ENCODE measurements at regions not wholly inside any gene's neighbourhood (a gene's known extent, or its start where the extent isn't known, plus 50 kb on each side); places are given as distances from the start of the nearest gene placed in this dataset.

DNA sequence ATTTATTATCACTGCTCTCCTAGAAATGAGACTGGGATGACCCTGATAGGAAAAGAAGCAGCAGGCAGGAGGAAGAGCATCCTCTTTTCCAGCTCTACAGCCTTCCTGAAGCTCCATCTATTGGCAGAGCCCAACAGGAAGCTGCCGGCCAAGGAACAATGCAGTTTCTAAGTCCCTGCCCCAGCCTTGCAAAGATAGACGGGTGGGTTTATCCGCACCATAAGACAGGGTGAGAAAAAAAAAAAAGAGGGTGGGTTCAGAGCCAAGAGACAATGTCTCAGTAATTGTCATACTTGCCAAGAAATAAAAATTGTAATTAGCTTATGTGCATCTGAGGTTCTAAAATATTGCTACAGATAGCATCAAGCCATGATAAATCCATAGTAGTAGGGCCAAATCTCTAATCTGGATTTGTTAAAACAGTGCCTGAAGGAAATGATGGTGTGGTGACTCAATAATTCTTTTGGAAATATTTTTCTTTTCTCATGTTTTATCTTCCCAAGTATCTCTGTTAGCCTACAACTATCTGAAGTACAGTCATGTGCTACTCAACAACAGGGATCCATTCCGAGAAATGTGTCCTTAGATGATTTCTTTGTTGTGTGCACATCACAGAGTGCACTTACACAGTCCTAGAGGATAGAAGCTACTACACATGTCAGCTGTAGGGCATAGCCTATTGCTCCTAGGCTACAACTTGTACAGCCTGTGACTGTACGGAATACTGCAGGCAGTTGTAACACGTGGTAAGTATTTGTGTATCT is 242.9 kb upstream of the CXCL12 start:
- POLR2A ChIA-PET, result no interaction called here
- H3K4me1 Mint-ChIP-seq, result peaks cover 7% of the 10 kb centered on the region
- DNase-seq (ENCODE audit: low spot score) (no peak), ATAC-seq (no peak)
- H3K27me3 Mint-ChIP-seq (ENCODE audit: low read depth), result no peaks in the 10 kb centered on the region
- H3K4me3 Mint-ChIP-seq, result no peak overlapping the region
- H3K36me3 Mint-ChIP-seq, result no peaks in the 10 kb centered on the region
- CTCF ChIA-PET, result no interaction called here
- peaks cover under 1% of the 10 kb centered on the region; the same call in 1 of the 2 replicates for H3K9me3 Mint-ChIP-seq
- TF ChIP-seq ATF1 (CRISPR knock-in tag; IDR thresholded peaks at IDR 0.05), result no peak
- TF ChIP-seq SMAD3 (CRISPR knock-in tag; IDR thresholded peaks at IDR 0.05; ENCODE audit: borderline replicate concordance), result no peak
- no peak for TF ChIP-seq CREB1 (CRISPR knock-in tag; IDR thresholded peaks at IDR 0.05)
- TF ChIP-seq RELA (CRISPR knock-in tag; IDR thresholded peaks at IDR 0.05; ENCODE audit: borderline replicate concordance), result no peak
- no peak for TF ChIP-seq OVOL2 (CRISPR knock-in tag; IDR thresholded peaks at IDR 0.05; ENCODE audit: borderline replicate concordance)
- TF ChIP-seq, protein P1, sequence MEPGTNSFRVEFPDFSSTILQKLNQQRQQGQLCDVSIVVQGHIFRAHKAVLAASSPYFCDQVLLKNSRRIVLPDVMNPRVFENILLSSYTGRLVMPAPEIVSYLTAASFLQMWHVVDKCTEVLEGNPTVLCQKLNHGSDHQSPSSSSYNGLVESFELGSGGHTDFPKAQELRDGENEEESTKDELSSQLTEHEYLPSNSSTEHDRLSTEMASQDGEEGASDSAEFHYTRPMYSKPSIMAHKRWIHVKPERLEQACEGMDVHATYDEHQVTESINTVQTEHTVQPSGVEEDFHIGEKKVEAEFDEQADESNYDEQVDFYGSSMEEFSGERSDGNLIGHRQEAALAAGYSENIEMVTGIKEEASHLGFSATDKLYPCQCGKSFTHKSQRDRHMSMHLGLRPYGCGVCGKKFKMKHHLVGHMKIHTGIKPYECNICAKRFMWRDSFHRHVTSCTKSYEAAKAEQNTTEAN (CRISPR knock-in tag; IDR thresholded peaks at IDR 0.05), result no peak
- TF ChIP-seq ZNF416 (CRISPR knock-in tag; IDR thresholded peaks at IDR 0.05), result no peak
- TF ChIP-seq, protein P2, sequence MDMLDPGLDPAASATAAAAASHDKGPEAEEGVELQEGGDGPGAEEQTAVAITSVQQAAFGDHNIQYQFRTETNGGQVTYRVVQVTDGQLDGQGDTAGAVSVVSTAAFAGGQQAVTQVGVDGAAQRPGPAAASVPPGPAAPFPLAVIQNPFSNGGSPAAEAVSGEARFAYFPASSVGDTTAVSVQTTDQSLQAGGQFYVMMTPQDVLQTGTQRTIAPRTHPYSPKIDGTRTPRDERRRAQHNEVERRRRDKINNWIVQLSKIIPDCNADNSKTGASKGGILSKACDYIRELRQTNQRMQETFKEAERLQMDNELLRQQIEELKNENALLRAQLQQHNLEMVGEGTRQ (CRISPR knock-in tag; IDR thresholded peaks at IDR 0.05), result no peak
- no peak for TF ChIP-seq ZNF671 (CRISPR knock-in tag; IDR thresholded peaks at IDR 0.05)
- TF ChIP-seq TEAD1 (CRISPR knock-in tag; IDR thresholded peaks at IDR 0.05), result no peak
- TF ChIP-seq, protein P3, sequence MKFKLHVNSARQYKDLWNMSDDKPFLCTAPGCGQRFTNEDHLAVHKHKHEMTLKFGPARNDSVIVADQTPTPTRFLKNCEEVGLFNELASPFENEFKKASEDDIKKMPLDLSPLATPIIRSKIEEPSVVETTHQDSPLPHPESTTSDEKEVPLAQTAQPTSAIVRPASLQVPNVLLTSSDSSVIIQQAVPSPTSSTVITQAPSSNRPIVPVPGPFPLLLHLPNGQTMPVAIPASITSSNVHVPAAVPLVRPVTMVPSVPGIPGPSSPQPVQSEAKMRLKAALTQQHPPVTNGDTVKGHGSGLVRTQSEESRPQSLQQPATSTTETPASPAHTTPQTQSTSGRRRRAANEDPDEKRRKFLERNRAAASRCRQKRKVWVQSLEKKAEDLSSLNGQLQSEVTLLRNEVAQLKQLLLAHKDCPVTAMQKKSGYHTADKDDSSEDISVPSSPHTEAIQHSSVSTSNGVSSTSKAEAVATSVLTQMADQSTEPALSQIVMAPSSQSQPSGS (CRISPR knock-in tag; IDR thresholded peaks at IDR 0.05; ENCODE audit: borderline replicate concordance, low read depth), result no peak
- no peak for TF ChIP-seq CREM (CRISPR knock-in tag; IDR thresholded peaks at IDR 0.05)
- TF ChIP-seq GABPB1 (CRISPR knock-in tag; IDR thresholded peaks at IDR 0.05), result no peak
- TF ChIP-seq CBFB (CRISPR knock-in tag; IDR thresholded peaks at IDR 0.05; ENCODE audit: low read depth), result no peak
- TF ChIP-seq, protein P4, sequence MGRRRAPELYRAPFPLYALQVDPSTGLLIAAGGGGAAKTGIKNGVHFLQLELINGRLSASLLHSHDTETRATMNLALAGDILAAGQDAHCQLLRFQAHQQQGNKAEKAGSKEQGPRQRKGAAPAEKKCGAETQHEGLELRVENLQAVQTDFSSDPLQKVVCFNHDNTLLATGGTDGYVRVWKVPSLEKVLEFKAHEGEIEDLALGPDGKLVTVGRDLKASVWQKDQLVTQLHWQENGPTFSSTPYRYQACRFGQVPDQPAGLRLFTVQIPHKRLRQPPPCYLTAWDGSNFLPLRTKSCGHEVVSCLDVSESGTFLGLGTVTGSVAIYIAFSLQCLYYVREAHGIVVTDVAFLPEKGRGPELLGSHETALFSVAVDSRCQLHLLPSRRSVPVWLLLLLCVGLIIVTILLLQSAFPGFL (CRISPR knock-in tag; IDR thresholded peaks at IDR 0.05; ENCODE audit: borderline replicate concordance), result no peak
- no peak for TF ChIP-seq ZNF219 (CRISPR knock-in tag; IDR thresholded peaks at IDR 0.05; ENCODE audit: borderline replicate concordance)
- TF ChIP-seq ZBTB21 (CRISPR knock-in tag; IDR thresholded peaks at IDR 0.05; ENCODE audit: borderline replicate concordance), result no peak
- TF ChIP-seq, protein P5, sequence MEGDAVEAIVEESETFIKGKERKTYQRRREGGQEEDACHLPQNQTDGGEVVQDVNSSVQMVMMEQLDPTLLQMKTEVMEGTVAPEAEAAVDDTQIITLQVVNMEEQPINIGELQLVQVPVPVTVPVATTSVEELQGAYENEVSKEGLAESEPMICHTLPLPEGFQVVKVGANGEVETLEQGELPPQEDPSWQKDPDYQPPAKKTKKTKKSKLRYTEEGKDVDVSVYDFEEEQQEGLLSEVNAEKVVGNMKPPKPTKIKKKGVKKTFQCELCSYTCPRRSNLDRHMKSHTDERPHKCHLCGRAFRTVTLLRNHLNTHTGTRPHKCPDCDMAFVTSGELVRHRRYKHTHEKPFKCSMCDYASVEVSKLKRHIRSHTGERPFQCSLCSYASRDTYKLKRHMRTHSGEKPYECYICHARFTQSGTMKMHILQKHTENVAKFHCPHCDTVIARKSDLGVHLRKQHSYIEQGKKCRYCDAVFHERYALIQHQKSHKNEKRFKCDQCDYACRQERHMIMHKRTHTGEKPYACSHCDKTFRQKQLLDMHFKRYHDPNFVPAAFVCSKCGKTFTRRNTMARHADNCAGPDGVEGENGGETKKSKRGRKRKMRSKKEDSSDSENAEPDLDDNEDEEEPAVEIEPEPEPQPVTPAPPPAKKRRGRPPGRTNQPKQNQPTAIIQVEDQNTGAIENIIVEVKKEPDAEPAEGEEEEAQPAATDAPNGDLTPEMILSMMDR (IDR thresholded peaks at IDR 0.05), result no peak
- no peak for TF ChIP-seq TP53 (CRISPR knock-in tag; IDR thresholded peaks at IDR 0.05)
- TF ChIP-seq, protein P6, sequence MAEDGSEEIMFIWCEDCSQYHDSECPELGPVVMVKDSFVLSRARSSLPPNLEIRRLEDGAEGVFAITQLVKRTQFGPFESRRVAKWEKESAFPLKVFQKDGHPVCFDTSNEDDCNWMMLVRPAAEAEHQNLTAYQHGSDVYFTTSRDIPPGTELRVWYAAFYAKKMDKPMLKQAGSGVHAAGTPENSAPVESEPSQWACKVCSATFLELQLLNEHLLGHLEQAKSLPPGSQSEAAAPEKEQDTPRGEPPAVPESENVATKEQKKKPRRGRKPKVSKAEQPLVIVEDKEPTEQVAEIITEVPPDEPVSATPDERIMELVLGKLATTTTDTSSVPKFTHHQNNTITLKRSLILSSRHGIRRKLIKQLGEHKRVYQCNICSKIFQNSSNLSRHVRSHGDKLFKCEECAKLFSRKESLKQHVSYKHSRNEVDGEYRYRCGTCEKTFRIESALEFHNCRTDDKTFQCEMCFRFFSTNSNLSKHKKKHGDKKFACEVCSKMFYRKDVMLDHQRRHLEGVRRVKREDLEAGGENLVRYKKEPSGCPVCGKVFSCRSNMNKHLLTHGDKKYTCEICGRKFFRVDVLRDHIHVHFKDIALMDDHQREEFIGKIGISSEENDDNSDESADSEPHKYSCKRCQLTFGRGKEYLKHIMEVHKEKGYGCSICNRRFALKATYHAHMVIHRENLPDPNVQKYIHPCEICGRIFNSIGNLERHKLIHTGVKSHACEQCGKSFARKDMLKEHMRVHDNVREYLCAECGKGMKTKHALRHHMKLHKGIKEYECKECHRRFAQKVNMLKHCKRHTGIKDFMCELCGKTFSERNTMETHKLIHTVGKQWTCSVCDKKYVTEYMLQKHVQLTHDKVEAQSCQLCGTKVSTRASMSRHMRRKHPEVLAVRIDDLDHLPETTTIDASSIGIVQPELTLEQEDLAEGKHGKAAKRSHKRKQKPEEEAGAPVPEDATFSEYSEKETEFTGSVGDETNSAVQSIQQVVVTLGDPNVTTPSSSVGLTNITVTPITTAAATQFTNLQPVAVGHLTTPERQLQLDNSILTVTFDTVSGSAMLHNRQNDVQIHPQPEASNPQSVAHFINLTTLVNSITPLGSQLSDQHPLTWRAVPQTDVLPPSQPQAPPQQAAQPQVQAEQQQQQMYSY (CRISPR knock-in tag; IDR thresholded peaks at IDR 0.05), result no peak
- H3K27ac Mint-ChIP-seq, result no peak overlapping the region; the same call in 1 of the 2 replicates
